ENCODE measurements at regions not wholly inside any gene's neighbourhood (a gene's known extent, or its start where the extent isn't known, plus 50 kb on each side); places are given as distances from the start of the nearest gene placed in this dataset.

- Histone ChIP-seq H3K36me3 (no peaks in the 10 kb centered on the region), H3K4me3 (no peak overlapping the region), H3K4me1 (peaks cover 0 to 19% (median 8%) of the 10 kb centered on the region in 4 donors), H3K9me3 (no peaks in the 10 kb centered on the region), H3K27me3 (no peaks in the 10 kb centered on the region), H3K27ac (no peak overlapping the region)
- TF ChIP-seq, protein P1, sequence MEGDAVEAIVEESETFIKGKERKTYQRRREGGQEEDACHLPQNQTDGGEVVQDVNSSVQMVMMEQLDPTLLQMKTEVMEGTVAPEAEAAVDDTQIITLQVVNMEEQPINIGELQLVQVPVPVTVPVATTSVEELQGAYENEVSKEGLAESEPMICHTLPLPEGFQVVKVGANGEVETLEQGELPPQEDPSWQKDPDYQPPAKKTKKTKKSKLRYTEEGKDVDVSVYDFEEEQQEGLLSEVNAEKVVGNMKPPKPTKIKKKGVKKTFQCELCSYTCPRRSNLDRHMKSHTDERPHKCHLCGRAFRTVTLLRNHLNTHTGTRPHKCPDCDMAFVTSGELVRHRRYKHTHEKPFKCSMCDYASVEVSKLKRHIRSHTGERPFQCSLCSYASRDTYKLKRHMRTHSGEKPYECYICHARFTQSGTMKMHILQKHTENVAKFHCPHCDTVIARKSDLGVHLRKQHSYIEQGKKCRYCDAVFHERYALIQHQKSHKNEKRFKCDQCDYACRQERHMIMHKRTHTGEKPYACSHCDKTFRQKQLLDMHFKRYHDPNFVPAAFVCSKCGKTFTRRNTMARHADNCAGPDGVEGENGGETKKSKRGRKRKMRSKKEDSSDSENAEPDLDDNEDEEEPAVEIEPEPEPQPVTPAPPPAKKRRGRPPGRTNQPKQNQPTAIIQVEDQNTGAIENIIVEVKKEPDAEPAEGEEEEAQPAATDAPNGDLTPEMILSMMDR (IDR thresholded peaks at IDR 0.05) = no peak
- no peak for DNase-seq
- intact Hi-C loops (cut with DNase I; ENCODE audit: low total_unique reads) = no loop called here
These were observed 479.4 kb downstream of the DMAC1 start for GRCh38 chr9:7320139-7320538.

- TF ChIP-seq, protein P1 (IDR thresholded peaks at IDR 0.05) = no peak
- H3K27me3 ChIP-seq = no peaks in the 10 kb centered on the region
- peaks cover 0 to 26% (median 12%) of the 10 kb centered on the region in 4 donors for H3K4me1 ChIP-seq
- H3K4me3 ChIP-seq = no peak overlapping the region
- no peak overlapping the region for H3K27ac ChIP-seq
- no peak for DNase-seq
- no peaks in the 10 kb centered on the region for H3K9me3 ChIP-seq
- no peaks in the 10 kb centered on the region for H3K36me3 ChIP-seq
- intact Hi-C loops (cut with DNase I; ENCODE audit: low total_unique reads) = no loop called here
These were observed 480.7 kb downstream of the DMAC1 start for GRCh38 chr9:7318920-7319319.

DNA sequence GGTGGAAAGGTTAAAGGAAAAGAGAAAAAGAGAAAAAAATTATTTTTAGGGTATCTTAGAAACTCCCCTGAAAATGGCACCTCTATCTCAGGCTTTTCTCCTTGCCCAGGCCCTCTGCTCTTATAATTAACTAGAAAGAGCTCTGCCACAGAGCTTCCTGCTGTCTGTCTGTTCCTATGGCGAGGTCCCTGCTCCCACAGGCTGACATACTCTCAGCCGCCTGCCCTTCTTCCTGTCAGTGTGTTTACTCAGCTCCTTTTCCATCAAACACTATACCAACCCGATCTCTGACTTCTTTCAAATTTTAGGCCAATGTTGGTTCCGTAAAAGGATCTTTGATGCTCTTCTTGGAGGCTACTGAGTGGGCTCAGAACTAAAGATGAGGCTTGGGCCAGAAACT is 482.6 kb downstream of the DMAC1 start:
- Histone ChIP-seq H3K9me3 (peaks cover 0 to 6% (median 3%) of the 10 kb centered on the region in 3 donors), H3K4me1 (peaks cover 0 to 26% (median 12%) of the 10 kb centered on the region in 4 donors), H3K27ac (peak overlapping the region; percentile 67 to 80), H3K27me3 (no peaks in the 10 kb centered on the region), H3K4me3 (no peak overlapping the region), H3K36me3 (no peaks in the 10 kb centered on the region)
- no peak for DNase-seq
- intact Hi-C loops (cut with DNase I; ENCODE audit: low total_unique reads) = no loop called here
- TF ChIP-seq, protein P1 (IDR thresholded peaks at IDR 0.05) = no peak

DNA sequence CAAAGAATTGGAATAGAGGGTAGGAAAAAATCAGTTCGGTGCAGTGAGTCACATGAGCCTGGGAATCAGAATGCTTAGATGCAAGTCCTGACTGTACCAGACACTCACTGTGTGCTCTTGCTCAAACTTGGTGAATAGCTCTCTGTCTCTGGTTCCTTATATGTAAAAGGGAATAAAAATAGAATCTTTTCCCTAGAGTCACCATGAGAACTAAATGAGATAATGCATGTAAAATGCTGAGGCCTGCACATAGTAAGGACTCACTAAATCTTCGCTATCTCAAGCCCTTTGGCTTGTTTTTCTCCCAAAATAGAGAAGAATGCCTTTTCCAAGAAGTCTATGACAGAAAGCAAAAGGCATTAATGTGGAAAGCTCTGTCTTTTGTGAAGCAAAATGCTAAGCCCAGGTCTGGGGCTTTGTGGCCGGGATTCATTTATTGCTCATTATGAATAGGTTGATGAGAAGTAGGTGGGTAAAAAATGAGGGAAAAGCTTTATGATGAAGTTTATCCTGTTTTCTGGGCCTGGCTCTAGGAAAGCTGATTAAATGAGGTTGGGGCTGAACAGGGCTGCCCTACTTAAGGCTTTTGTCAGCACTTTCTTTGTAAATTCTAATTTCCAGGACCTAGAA is 483.3 kb downstream of the DMAC1 start:
- Histone ChIP-seq H3K4me3 (no peak overlapping the region), H3K36me3 (no peaks in the 10 kb centered on the region), H3K4me1 (peaks cover 0 to 26% (median 12%) of the 10 kb centered on the region in 4 donors), H3K9me3 (peaks cover 0 to 6% (median 6%) of the 10 kb centered on the region in 3 donors), H3K27ac (peak overlapping the region; percentile 67 to 80), H3K27me3 (no peaks in the 10 kb centered on the region)
- TF ChIP-seq, protein P1 (IDR thresholded peaks at IDR 0.05) = no peak
- intact Hi-C loops (cut with DNase I; ENCODE audit: low total_unique reads) = no loop called here
- no peak for DNase-seq

DNA sequence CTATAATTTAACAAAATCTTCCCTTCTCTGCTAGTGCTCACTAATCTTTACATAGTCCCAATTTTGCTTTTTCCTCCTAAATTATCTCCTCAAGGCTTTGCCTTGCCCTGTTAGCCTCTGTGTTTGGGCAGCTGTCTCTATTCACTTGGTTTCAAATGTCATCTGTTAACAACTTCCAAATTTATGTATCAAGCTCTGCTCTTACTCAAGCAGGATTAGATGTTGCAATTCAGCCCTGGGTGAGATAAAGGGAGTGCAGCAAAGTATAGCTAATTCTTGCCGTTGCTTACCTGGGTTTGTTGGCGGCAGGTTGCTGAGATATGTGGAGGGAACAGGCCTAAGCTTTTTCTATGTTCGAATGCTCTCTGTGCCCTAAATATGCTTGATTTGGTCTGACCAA is 483.8 kb downstream of the DMAC1 start:
- TF ChIP-seq, protein P1 (IDR thresholded peaks at IDR 0.05) = no peak
- H3K36me3 ChIP-seq = no peaks in the 10 kb centered on the region
- peaks cover 0 to 26% (median 12%) of the 10 kb centered on the region in 4 donors for H3K4me1 ChIP-seq
- no peak for DNase-seq
- peaks cover 0 to 7% (median 6%) of the 10 kb centered on the region in 3 donors for H3K9me3 ChIP-seq
- no peaks in the 10 kb centered on the region for H3K27me3 ChIP-seq
- intact Hi-C loops (cut with DNase I; ENCODE audit: low total_unique reads) = no loop called here
- H3K27ac ChIP-seq = peak overlapping the region; percentile 67 to 80
- H3K4me3 ChIP-seq = no peak overlapping the region

All from tibial artery (tissue), 4 donors.